ENCODE measurements at regions not wholly inside any gene's neighbourhood (a gene's known extent, or its start where the extent isn't known, plus 50 kb on each side); places are given as distances from the start of the nearest gene placed in this dataset.

DNA sequence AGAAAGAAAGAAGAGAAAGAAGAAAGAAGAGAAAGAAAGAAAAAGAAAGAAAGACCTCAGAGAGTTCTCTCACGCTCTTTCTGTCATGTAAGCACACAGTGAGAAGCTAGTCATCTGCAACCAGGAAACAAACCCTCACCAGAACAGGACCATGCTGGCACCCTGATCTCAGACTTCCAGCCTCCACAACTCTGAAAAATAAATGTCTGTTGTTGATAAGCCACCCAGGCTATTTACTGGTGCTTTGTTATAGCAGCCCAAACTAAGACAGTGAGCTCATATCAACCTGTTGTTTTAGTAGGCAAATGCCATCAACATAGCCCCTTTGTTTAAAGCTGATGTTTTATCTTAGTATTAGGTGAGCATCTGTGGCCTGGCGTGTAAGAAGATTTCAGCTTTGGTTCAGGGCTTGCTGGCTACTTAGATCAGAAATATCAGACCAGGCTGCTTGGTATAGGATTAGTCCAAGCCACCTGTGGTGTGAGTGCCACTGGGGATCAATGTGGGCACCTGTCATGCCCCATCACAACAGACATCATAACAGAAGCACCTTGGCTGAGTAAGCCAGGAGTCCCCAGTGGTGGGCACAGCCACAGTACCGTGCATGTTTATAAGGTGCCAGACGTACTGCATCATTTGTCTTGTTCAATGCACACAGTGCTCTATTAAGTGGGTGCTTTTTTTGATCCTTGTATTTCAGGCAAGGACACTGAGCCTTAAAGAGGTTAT, 94.4 kb downstream of the LBH start:
- TF ChIP-seq, protein P1, sequence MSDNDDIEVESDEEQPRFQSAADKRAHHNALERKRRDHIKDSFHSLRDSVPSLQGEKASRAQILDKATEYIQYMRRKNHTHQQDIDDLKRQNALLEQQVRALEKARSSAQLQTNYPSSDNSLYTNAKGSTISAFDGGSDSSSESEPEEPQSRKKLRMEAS (IDR thresholded peaks at IDR 0.05), result no peak
- TF ChIP-seq POLR2A (IDR thresholded peaks at IDR 0.05; ENCODE audit: borderline replicate concordance, extremely low read depth, insufficient read depth, insufficient read length) (no peak), SRF (IDR thresholded peaks at IDR 0.05; ENCODE audit: low read depth) (no peak), TCF7L2 (IDR thresholded peaks at IDR 0.05; ENCODE audit: borderline replicate concordance, extremely low read depth, insufficient read depth, insufficient read length) (no peak), YY1 (IDR thresholded peaks at IDR 0.05; ENCODE audit: extremely low read depth, insufficient replicate concordance, low read depth, low read length) (no peak), EGR1 (IDR thresholded peaks at IDR 0.05; ENCODE audit: low read depth) (no peak), ZNF274 (IDR thresholded peaks at IDR 0.05; ENCODE audit: low read depth, low read length) (no peak), SIN3A (IDR thresholded peaks at IDR 0.05; ENCODE audit: low read depth) (no peak)
- TF ChIP-seq, protein P2, sequence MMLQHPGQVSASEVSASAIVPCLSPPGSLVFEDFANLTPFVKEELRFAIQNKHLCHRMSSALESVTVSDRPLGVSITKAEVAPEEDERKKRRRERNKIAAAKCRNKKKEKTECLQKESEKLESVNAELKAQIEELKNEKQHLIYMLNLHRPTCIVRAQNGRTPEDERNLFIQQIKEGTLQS (IDR thresholded peaks at IDR 0.05), result no peak
- TF ChIP-seq, protein P3, sequence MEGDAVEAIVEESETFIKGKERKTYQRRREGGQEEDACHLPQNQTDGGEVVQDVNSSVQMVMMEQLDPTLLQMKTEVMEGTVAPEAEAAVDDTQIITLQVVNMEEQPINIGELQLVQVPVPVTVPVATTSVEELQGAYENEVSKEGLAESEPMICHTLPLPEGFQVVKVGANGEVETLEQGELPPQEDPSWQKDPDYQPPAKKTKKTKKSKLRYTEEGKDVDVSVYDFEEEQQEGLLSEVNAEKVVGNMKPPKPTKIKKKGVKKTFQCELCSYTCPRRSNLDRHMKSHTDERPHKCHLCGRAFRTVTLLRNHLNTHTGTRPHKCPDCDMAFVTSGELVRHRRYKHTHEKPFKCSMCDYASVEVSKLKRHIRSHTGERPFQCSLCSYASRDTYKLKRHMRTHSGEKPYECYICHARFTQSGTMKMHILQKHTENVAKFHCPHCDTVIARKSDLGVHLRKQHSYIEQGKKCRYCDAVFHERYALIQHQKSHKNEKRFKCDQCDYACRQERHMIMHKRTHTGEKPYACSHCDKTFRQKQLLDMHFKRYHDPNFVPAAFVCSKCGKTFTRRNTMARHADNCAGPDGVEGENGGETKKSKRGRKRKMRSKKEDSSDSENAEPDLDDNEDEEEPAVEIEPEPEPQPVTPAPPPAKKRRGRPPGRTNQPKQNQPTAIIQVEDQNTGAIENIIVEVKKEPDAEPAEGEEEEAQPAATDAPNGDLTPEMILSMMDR (IDR thresholded peaks at IDR 0.05 in 2 of 3, conservative IDR thresholded peaks at IDR 0.05 in 1 of 3; ENCODE audit: borderline replicate concordance in 1 of 3, insufficient read depth in 1 of 3, low read depth in 2 of 3, low read length in 2 of 3), result no peak
- TF ChIP-seq, protein P4, sequence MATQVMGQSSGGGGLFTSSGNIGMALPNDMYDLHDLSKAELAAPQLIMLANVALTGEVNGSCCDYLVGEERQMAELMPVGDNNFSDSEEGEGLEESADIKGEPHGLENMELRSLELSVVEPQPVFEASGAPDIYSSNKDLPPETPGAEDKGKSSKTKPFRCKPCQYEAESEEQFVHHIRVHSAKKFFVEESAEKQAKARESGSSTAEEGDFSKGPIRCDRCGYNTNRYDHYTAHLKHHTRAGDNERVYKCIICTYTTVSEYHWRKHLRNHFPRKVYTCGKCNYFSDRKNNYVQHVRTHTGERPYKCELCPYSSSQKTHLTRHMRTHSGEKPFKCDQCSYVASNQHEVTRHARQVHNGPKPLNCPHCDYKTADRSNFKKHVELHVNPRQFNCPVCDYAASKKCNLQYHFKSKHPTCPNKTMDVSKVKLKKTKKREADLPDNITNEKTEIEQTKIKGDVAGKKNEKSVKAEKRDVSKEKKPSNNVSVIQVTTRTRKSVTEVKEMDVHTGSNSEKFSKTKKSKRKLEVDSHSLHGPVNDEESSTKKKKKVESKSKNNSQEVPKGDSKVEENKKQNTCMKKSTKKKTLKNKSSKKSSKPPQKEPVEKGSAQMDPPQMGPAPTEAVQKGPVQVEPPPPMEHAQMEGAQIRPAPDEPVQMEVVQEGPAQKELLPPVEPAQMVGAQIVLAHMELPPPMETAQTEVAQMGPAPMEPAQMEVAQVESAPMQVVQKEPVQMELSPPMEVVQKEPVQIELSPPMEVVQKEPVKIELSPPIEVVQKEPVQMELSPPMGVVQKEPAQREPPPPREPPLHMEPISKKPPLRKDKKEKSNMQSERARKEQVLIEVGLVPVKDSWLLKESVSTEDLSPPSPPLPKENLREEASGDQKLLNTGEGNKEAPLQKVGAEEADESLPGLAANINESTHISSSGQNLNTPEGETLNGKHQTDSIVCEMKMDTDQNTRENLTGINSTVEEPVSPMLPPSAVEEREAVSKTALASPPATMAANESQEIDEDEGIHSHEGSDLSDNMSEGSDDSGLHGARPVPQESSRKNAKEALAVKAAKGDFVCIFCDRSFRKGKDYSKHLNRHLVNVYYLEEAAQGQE (IDR thresholded peaks at IDR 0.05; ENCODE audit: low read depth), result no peak
- ChIA-PET RAD21 (ENCODE audit: low non-redundant PET in 1 of 2, low total read pairs in 2 of 2, uncharacterized antibody in 2 of 2, unreplicated experiment in 2 of 2) (no interaction called here), POLR2A (no interaction called here), CTCF (no interaction called here)
- Histone ChIP-seq H4K20me1 (ENCODE audit: insufficient read depth) (no peaks in the 10 kb centered on the region), H3K9me3 (ENCODE audit: control insufficient read depth in 1 of 2, insufficient read depth in 1 of 2, low read depth in 1 of 2, low read length in 2 of 2) (no peaks in the 10 kb centered on the region), H3K79me2 (ENCODE audit: insufficient read depth, low read length) (no peaks in the 10 kb centered on the region), H3K4me2 (ENCODE audit: low read length) (no peak overlapping the region), H3K4me3 (replicated peaks in 1 of 2; ENCODE audit: low read depth in 1 of 2, low read length in 2 of 2) (no peak overlapping the region), H3K9ac (ENCODE audit: low read length) (no peak overlapping the region), H3K4me1 (ENCODE audit: control insufficient read depth in 1 of 2, insufficient read depth in 2 of 2, low read length in 2 of 2) (no peaks in the 10 kb centered on the region), H3K27ac (ENCODE audit: low read depth, low read length) (no peak overlapping the region), H3K27me3 (ENCODE audit: insufficient read depth, low read length) (no peaks in the 10 kb centered on the region), H3K36me3 (ENCODE audit: control insufficient read depth in 1 of 2, insufficient read depth in 2 of 2, low read length in 2 of 2) (no peaks in the 10 kb centered on the region), H3K9me2 (ENCODE audit: insufficient read depth) (no peaks in the 10 kb centered on the region), H2AFZ (ENCODE audit: low read depth, low read length, poor library complexity, severe bottlenecking) (no peak overlapping the region)
- no peak for ATAC-seq
- BruUV-seq (replicated peaks), result no TSS peak
- intact Hi-C loops (cut with micrococcal nuclease), result no loop called here
- no peak for DNase-seq (ENCODE audit: low read depth, low spot score)
